Esophagus muscularis mucosa (tissue), 4 donors: ENCODE measurements at regions not wholly inside any gene's neighbourhood (a gene's known extent, or its start where the extent isn't known, plus 50 kb on each side); places are given as distances from the start of the nearest gene placed in this dataset.
"Not testable (repeated sequence)": the region's sequence is repeated elsewhere in the genome, so short reads cannot be mapped to it uniquely, and the experiment has no call there.

Experiments
- DNase-seq: peaks from one replicate; pipeline ENCODE4 v3.0.0-alpha.2; 2017; ENCODE audit errors: extremely low spot score
- H3K27ac ChIP-seq, 4 donors: fragments of 200-600 bp; sonication (generic); replicated peaks in 1 of 4; 1 replicate in 3 of 4; 2 replicates in 1 of 4; pipeline ENCODE4 v1.5.1; 2016 to 2019; ENCODE audit warnings: mild to moderate bottlenecking in 1 of 4
- H3K27me3 ChIP-seq, 4 donors: fragments of 200-600 bp; sonication (generic); one replicate each; pipeline versions ENCODE4 v1.5.1 to v1.6.0; 2016 to 2019
- H3K36me3 ChIP-seq, 4 donors: fragments of 200-600 bp; sonication (generic); one replicate each; pipeline ENCODE4 v1.5.1; 2016 to 2019
- H3K4me1 ChIP-seq, 4 donors: fragments of 200-600 bp; sonication (generic); one replicate each; pipeline ENCODE4 v1.5.1; 2016 to 2019
- H3K4me3 ChIP-seq, 4 donors: fragments of 200-600 bp; sonication (generic); 1 replicate in 2 of 4; 2 replicates in 2 of 4; pipeline ENCODE4 v1.5.1; 2016 to 2019; ENCODE audit warnings: mild to moderate bottlenecking in 4 of 4, moderate library complexity in 1 of 4
- H3K9me3 ChIP-seq, 4 donors: fragments of 200-600 bp; sonication (generic); 1 replicate in 3 of 4; 2 replicates in 1 of 4; pipeline ENCODE4 v1.5.1; 2016 to 2019
- EP300 ChIP-seq: sonication (generic); formaldehyde crosslinking; IDR thresholded peaks from one replicate; pipeline ENCODE4 v1.6.1; 2017; ENCODE audit warnings: antibody characterized with exemption
- POLR2A ChIP-seq: fragments of 450-650 bp; IDR thresholded peaks from one replicate; pipeline ENCODE4 v1.6.1; 2017; ENCODE audit warnings: antibody characterized with exemption, moderate library complexity, mild to moderate bottlenecking, low read depth
- POLR2AphosphoS5 ChIP-seq, 2 donors: sonication (generic); formaldehyde crosslinking; IDR thresholded peaks; one replicate each; pipeline ENCODE4 v1.6.1; 2017; ENCODE audit warnings: antibody characterized with exemption in 2 of 2
- WGBS: methylation state at CpG from one replicate; pipeline ENCODE4 v1.1.5; 2018; 5-methylcytosine and 5-hydroxymethylcytosine counted together
- intact Hi-C: fragments of 100-400 bp; cut with DNase I; formaldehyde crosslinking; loops from one replicate; pipeline ENCODE4 v1.15.1; 2023
- TF ChIP-seq, protein P1 (sequence below), 3 experiments: fragments of 200-600 bp in 2 of 3; fragments of 450-650 bp in 1 of 3; sonication (generic) in 2 of 3; IDR thresholded peaks; one replicate each; pipeline ENCODE4 v1.5.1; 2017 to 2019; ENCODE audit warnings: antibody characterized with exemption in 3 of 3, mild to moderate bottlenecking in 2 of 3, moderate library complexity in 1 of 3

DNA sequence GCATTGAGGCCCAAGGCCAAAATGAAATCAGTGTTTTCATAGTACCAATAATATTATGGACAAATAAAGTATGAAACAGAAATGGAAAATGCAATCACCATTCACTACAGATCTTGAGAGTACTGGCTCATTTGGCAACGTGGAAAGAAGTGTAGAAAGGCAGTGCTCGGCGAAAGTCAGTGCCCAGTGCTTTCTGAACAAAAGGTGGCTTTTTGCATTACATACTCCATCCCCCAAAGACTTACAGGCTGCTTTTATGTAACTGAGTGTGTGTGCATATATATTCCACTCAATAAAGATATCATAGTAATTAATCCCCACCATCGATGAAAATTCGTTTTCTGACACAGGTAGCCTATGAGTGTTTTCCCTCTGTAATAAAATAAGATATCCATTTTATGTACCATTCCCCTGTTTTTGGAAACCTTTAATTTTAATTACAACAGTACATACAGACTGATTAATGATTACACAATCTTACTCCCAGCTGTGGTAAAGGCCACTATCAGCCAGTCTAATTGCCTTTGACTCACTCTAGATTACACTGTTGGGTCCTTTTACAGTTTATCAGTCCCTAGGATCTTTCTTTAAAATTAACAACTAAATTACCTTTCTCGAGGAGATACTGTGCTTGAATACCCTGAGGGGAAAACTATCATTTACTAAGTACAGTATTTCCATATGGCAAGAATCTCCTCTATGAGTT lies 65.9 kb downstream of the MAD2L1 start:
- intact Hi-C loops = no loop called here
- H3K27me3 ChIP-seq = no peaks in the 10 kb centered on the region
- TF ChIP-seq POLR2AphosphoS5 (IDR thresholded peaks at IDR 0.05) (no peak), EP300 (no peak), POLR2A (no peak)
- TF ChIP-seq, protein P1, sequence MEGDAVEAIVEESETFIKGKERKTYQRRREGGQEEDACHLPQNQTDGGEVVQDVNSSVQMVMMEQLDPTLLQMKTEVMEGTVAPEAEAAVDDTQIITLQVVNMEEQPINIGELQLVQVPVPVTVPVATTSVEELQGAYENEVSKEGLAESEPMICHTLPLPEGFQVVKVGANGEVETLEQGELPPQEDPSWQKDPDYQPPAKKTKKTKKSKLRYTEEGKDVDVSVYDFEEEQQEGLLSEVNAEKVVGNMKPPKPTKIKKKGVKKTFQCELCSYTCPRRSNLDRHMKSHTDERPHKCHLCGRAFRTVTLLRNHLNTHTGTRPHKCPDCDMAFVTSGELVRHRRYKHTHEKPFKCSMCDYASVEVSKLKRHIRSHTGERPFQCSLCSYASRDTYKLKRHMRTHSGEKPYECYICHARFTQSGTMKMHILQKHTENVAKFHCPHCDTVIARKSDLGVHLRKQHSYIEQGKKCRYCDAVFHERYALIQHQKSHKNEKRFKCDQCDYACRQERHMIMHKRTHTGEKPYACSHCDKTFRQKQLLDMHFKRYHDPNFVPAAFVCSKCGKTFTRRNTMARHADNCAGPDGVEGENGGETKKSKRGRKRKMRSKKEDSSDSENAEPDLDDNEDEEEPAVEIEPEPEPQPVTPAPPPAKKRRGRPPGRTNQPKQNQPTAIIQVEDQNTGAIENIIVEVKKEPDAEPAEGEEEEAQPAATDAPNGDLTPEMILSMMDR (IDR thresholded peaks at IDR 0.05) = no peak
- no peaks in the 10 kb centered on the region for H3K4me1 ChIP-seq
- 84% methylated on average over 6 of the region's 6 CpGs for whole genome bisulfite sequencing
- no peak for DNase-seq
- no peak overlapping the region for H3K27ac ChIP-seq
- no peak overlapping the region for H3K4me3 ChIP-seq
- no peaks in the 10 kb centered on the region for H3K36me3 ChIP-seq
- H3K9me3 ChIP-seq = no peaks in the 10 kb centered on the region

DNA sequence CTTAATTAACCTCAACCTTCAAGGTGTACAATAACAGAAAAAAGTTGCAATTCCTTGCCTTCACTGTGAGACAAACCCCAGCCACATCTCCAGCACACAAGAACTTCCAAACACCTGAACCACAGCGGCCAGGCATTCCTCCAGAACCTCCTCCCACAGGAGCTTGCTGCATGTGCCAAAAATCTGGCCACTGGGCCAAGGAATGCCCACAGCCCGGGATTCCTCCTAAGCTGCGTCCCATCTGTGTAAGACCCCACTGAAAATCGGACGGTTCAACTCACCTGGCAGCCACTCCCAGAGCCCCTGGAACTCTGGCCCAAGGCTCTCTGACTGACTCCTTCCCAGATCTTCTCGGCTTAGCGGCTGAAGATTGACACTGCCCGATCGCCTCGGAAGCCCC lies 70.6 kb downstream of the MAD2L1 start:
- WGBS = 98% methylated on average over 6 of the region's 10 CpGs

DNA sequence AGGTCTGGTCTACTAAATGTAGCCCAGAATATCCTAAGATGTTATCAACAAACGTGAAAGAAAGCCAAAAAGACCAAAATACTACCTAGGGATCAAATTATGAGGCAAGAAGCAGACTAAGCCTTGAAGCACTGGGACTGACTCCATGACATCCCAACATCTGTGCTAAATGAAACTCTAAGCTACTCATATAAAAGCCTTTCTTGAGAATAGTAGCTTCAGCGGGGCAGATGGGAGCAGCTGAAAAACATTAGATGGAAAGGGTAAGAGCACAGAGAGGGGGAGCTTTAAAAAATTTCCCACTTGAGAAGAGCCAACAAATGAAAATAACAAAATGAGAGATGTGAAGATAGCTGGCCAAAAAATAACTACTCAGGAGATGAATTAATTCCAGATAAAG lies 81.7 kb downstream of the MAD2L1 start:
- Histone ChIP-seq H3K27ac (no peak overlapping the region), H3K9me3 (no peaks in the 10 kb centered on the region)
- 47% methylated on average over 2 of the region's 2 CpGs for WGBS

More for the DNA sequence above, 70.6 kb downstream of the MAD2L1 start:
- H3K9me3 ChIP-seq, H3K27ac ChIP-seq, H3K4me3 ChIP-seq, intact Hi-C loops, DNase-seq, H3K4me1 ChIP-seq, H3K27me3 ChIP-seq, H3K36me3 ChIP-seq: not testable (repeated sequence)

DNA sequence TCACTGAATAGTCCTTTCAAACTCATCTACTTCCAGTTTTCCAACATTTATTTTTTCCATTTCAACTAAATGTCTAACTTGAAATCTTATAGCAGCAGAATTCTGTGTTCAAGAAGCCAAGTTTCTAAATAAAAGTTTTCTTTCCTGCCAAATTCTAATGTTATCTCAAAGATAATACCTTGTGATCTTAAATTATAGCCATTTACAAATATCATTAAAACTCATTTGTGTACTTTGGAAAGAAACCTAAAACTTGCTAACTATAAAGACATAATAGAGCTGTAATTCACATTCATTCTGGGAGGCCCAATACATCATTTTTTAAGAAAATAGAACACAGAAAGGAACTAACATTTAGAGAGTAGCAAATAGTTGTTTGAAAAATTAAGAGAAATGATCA lies 83.9 kb downstream of the MAD2L1 start:
- no peaks in the 10 kb centered on the region for H3K9me3 ChIP-seq
- TF ChIP-seq EP300 (no peak), POLR2AphosphoS5 (IDR thresholded peaks at IDR 0.05) (no peak), POLR2A (no peak)
- TF ChIP-seq, protein P1 (IDR thresholded peaks at IDR 0.05) = no peak
- intact Hi-C loops = no loop called here
- peaks cover 0 to 21% (median 7%) of the 10 kb centered on the region in 4 donors for H3K4me1 ChIP-seq
- H3K4me3 ChIP-seq = no peak overlapping the region
- no peak overlapping the region for H3K27ac ChIP-seq
- no peaks in the 10 kb centered on the region for H3K27me3 ChIP-seq
- H3K36me3 ChIP-seq = no peaks in the 10 kb centered on the region
- no peak for DNase-seq

More for the DNA sequence above, 81.7 kb downstream of the MAD2L1 start:
- TF ChIP-seq, protein P1 (IDR thresholded peaks at IDR 0.05) = no peak
- no peak for TF ChIP-seq EP300
- TF ChIP-seq POLR2AphosphoS5 (IDR thresholded peaks at IDR 0.05) = no peak
- no peak for TF ChIP-seq POLR2A
- intact Hi-C loops = no loop called here
- no peaks in the 10 kb centered on the region for H3K27me3 ChIP-seq
- peaks cover 0 to 5% (median 2%) of the 10 kb centered on the region in 4 donors for H3K4me1 ChIP-seq
- no peak overlapping the region for H3K4me3 ChIP-seq
- no peak for DNase-seq
- H3K36me3 ChIP-seq = no peaks in the 10 kb centered on the region

DNA sequence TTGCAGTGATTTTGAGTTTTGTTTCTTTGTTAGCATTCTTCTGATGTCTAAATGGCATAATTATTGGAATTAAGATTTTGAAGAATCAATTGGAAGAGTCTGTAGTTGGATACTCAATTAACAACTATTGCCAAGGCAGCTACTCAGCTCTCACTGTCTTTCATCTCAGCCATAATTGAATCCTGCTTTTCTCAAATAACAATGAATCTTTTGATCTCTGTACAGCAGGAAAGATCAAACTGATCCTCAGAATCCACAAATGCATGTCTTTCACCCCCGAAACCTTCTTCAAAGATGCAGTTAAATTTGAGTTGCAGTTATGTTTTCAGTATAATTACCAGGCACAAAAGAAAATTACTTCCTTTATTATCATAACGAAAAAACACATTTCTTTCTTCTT lies 86.2 kb downstream of the MAD2L1 start:
- Histone ChIP-seq H3K27me3 (no peaks in the 10 kb centered on the region), H3K9me3 (no peaks in the 10 kb centered on the region), H3K27ac (no peak overlapping the region), H3K36me3 (no peaks in the 10 kb centered on the region), H3K4me1 (peaks cover 0 to 35% (median 17%) of the 10 kb centered on the region in 4 donors), H3K4me3 (no peak overlapping the region)
- intact Hi-C loops = no loop called here
- TF ChIP-seq, protein P1 (IDR thresholded peaks at IDR 0.05) = no peak
- TF ChIP-seq POLR2A (no peak), EP300 (no peak), POLR2AphosphoS5 (IDR thresholded peaks at IDR 0.05) (no peak)
- DNase-seq = no peak
- WGBS = 85% methylated on average over 2 of the region's 2 CpGs
